ENCODE measurements at regions not wholly inside any gene's neighbourhood (a gene's known extent, or its start where the extent isn't known, plus 50 kb on each side); places are given as distances from the start of the nearest gene placed in this dataset.
"Not testable (repeated sequence)": the region's sequence is repeated elsewhere in the genome, so short reads cannot be mapped to it uniquely, and the experiment has no call there.

- DNase-seq, result no peak
Measured at GRCh38 chr3:187533797-187534196, 136.4 kb downstream of the SST start.

DNA sequence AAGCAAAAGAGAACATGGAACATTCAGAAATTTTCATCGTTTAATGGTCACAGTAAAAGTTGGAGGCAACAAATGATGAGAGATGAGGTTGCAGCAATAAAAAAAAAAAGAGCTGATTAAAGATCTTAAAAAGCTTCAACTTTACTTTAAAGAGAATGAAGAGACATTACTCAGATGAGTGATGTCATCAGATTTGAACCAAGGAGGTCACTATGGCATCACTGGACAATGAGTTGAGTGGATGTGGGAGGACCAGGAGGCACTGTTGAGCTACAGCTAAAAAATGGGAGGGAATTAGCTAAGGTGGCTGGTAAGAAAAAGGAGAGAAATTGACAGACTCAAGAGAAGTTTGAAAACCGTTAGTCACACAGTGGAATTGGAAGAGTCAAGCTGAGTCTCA, 138.4 kb downstream of the SST start:
- no peak for DNase-seq

DNA sequence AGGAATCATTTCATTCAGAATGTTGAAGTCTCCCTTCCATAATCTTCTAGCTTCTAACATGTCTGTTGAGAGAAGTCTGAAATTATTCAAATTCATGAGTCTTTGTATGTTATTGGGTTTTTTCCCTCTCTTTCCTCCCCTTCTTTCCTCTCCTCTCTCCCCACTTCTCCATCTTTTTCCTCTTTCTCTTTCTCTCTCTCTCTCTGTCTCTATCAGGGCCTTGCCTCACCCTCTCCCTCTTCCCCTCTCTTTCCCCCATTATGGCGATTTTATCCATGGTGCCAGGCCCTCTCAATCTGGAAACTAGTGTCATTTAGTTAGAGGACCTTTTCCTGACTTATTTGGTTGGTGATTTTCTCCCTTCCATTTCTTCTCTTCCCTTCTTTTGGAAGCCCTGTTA, 147.3 kb downstream of the SST start:
- no peak for DNase-seq

DNA sequence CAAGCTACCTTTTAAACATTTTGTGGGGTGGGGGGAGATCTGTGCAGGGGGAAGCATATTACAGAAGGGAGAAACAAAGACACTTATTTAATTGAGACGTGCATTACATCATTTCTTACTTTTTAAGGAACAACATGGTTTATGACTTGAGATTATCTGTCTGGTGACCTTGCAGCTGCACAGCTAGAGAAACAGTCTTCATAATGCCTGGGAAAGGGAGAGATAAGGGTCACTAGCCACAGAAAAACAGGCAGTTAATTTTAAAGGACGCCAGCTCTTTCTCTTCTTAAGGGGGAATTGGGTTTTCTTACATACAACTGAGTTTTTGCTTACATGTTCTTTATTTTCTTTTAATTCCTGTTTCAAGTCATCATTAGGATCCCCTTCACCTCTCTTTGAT, 147.9 kb downstream of the SST start:
- no peak for DNase-seq

DNA sequence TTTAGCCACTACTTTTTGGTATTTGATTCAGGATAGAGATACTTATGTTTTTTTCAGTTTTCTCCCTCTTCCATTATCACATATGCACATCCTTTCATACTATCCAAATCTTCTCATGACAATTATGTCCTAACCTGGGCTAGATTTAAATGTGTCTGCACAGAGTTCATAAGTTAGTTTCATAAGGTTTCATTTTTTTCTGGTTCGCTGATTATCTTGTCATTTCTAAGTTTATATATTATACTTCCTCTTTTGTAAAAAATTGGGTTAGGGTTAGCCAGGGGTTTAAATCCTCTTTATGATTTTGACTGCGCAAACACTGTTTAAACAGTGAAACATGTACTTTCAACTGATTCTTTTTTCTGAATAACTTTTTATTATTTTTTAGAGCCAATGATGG, 148.6 kb downstream of the SST start:
- DNase-seq, result no peak

DNA sequence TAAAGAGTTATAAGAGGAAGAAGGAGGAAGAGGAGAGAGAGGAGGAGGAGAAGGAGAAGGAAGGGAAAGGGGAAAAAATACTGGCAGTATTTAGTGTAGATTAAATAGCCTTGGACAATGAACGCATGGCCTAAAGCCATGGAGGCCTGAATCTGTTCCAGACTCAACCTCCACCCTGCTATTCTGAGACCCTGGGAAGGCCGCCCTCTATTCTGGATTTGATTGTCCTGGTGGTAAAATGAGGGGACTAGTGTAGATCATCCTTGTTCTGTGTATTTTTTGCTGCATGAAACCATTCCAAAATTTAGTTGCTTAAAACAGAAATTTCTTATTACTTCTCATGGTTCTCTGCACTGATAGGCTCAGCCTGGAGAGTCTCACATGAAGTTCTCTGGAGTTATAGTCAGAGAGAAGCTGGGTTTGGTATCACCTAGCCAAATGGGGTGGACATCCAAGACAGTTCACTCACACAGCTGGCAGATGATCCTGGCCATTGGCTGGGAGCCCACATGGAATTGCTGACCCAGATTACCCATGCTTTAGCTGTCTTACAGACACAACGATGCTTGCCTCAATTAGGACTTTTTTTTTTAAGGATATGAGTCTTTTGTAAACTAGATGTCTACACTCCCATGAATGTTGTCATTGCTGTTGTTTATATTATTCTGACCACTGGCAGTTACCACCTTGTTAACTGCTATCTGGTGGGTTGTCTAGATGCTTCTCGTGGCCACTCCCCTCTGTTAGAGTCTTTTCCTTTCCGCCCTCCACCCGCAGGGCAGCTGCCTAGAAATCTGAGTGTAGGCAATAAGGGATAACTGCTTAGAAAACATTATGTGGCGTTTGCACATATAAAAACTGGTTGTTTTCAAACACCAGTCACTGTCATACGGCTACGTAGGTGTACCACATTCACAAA, 149.9 kb downstream of the SST start:
- no peak for DNase-seq

DNA sequence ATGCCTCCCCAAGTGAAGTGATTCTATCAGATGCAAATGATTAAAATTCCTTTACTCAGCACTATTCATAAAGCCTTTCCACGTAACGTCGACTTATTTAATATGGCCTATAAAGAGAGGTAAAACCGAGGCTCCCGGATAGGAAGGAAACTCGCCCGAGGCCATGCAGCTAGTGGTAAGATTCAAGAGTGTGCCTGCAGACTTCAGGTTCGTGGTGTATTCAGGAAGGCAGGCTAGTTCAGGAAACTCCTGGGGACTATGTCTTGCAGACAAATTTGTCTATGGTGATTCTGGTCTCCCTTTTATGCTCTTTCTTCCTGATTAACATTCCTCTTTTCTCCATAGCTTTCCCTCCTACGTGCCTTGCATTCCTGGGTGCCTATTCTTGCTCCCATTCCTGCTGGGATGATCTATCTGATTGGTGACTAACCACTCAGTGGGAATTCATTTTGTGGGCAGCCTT, 150.7 kb downstream of the SST start:
- DNase-seq, result no peak

- no peak for DNase-seq
Measured at GRCh38 chr3:187518616-187519015, 150.4 kb downstream of the RTP4 start.

- DNase-seq, result no peak
Measured at GRCh38 chr3:187518207-187518606, 150.0 kb downstream of the RTP4 start.

DNA sequence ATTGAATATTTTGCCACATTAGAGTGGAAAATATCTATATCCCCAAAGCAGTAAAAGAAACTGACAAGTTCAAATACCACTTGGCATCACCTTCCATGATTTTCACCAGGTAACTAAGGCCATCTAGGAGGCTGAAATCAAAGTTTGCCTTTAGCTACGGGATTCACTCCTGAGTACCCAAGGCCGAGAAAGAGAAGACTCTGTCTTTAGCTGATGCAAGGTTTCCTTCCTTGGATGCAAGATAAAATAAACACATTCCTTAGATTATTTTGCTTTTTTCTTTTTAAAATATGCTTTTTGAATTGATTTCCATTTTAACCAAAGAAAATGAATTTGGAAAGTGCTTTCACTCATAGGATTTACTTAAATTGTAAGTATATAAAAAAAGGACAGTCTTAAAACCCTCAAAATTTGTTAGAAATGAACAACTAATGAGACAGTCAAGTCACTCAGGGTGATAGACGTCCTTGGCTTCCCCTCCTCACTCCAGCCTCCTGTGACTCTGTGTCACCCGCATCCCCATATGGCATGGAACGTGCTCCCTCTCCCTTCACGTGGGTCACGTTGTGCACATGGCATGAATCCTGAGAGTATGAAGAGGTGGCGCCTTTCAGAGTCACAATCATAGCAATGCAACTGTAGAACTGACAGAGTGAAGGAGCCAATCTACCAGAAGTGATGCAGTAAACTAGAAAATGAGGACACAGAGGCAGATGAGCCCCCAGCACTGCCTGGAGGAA, 148.4 kb downstream of the RTP4 start:
- DNase-seq, result no peak

- DNase-seq, result no peak
Measured at GRCh38 chr3:187507905-187508304, 139.7 kb downstream of the RTP4 start.

GRCh38 chr3:187507266-187507665, 139.1 kb downstream of the RTP4 start:
- no peak for DNase-seq

DNA sequence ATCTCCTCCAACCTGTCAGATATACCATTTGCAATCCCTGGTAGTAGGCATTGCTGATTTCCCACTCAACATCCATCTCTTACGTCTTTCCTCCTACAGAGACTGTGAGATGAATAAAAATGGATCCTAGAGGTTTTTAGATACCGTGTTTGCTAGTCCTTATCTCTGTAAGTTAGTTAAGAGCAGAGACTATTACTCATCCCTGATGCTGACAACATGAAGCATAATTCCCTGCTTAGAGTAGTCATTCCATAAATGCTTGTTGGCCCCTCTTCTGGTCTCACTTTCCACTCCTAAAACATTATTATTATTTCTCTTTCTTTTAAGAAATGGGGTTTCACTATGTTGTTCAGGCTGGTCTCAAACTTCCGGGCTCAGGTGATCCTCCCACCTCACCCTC, 136.2 kb downstream of the RTP4 start:
- no peak for DNase-seq

- DNase-seq, result no peak
Measured at GRCh38 chr3:187498211-187498724, 130.1 kb downstream of the RTP4 start.

DNA sequence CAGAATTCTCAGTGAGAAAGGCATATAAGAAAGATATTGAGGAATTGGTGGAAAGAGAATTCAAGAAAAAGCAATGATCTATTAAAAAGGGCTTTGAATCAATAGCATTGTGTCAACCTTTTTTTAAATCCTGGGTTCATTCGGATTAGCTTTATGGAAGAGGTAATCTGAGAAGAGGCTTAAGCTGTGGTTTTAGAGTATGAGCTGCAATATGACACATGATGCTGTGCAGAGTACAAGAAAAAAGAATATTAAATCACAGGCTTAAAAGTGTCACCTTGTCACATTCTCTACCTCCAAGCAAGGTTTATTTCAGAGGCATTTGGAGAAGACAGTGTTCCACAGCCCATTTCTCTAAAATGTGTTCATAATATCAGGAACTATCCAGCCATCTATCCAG, 128.9 kb downstream of the RTP4 start:
- no peak for DNase-seq

DNA sequence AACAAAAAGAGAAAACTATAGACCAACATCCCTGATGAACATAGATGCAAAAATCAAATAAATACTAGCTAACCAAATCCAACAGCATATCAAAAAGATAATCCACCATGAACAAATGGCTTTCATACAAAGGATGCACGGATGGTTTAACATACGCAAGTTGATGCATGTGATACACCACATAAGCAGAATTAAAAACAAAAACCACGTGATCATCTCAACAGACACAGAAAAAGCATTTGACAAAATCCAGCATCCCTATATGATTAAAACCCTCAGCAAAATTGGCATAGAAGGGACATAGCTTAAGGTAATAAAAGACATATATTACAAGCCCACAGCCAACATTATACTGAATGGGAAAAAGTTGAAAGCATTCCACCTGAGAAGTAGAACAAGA, 125.9 kb downstream of the RTP4 start:
- DNase-seq, result not testable (repeated sequence)

GRCh38 chr3:187491371-187491770, 123.2 kb downstream of the RTP4 start:
- DNase-seq, result no peak

DNA sequence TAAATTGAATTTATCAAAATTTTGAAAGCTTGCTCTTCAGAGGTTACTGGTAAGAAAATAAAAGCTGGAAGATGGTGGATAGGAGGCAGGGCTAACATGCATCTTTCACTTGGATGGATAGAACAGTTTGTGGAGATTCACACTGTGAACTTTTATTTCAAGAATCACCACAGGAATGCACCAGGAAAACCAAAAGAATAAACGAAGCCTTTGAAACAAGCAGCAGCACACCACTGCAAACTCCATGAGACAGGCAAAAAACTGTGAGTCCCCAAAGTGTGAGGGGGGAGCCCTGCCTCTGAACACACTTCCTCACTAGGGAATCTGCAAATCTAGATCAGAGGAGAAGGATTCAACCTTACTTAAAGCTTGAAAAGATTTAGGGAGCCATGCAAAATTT, 122.2 kb downstream of the RTP4 start:
- no peak for DNase-seq

DNA sequence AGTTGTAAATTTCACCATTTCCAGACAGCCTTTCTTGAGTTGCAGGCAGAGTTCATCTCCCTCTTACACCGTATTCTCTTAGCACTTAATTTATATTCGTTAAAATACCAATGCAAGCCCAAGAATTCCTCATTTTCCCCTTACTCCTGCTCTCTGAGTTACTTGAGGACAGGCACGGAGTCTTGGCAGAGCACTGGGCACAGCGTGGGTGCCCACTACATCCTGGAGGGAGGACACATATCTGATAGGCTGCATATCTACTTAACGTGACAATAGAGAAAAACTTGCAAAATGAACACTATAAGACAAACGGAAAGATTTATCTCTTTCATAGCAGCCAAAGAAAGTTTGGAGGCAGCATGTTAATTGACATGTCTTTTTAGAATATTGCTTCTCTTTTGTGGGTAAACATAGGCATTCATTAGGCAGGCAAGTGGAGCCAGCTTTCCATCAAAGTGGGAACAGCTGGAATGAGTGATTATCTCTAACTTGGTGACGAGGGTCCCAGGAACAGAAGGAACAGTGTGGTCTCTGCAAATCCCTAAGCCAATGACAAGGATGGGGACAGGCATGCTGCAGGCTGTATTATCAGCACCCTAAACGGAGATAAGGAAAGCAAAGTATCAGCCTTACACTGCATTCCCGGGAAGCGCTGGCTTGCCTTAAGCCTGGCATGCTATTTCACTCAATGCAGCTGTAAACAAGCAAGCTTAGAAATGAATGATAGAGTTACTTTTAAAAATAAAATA, 116.5 kb downstream of the RTP4 start:
- no peak for DNase-seq

DNA sequence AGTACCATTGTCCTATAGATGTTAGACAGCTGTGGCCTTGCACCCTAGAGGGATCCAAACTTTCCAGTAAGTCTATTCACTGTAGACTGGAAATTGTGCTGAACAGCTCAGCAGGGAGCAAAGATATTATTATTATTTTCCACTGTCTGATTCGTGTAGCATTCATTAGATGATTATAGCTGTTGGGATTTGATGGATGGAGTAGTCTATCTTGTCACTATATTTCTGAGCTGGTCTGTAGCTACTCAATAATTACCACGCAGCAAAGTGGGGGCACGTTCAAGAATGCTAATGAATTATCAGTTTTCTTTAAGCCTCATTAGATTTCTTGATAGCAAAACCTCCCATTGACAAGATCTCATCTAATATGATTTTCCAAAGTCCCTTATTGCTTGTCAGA, 113.2 kb downstream of the RTP4 start:
- DNase-seq, result no peak

DNA sequence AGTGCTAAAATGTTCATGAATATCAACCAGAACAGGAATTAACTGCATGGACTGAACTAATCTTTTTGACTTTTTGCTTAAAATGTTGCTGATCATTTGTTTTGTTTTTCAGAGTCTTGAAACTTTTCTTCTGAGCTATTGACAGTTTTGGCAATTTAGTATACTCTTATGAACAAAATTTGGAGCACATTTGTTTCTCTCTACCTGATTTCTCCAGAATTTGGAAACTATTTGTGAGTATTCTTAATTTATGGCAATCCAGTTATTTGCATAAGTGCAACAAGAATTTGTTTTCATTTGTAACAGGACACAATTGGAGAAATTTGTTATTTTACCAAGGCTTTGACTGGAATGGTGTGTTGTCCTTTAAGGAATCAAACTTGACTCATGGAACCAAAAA, 107.4 kb downstream of the RTP4 start:
- DNase-seq, result not testable (repeated sequence)

DNA sequence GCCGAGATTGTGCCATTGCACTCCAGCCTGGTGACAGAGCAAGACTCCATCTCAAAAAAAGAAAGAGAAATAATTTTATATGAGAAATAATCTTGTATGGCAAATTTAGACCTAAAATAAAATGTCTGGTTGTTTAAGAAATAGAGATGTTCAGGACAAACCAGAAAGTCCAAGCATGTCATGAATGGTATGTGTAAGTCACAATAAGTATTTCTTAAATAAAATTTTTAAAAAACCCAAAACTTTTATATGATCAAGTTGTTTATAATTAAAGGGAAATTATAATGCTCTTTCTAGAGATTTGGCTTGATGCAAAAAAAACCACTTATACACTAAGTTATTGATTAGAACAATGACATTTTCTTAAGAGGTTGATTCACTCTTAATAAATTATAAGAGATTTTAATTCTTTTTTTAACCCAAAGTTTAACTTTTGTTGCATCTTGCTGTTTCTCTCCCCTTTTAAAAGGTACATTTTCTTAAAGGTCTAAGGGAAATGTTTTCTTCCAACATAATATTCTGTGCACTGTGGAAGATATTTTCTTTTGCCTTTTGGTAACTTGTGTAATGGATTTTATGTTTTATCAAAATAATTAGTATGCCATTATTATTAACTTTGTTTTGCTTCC, 105.7 kb downstream of the RTP4 start:
- DNase-seq, result no peak

GRCh38 chr3:187466306-187466705, 98.1 kb downstream of the RTP4 start:
- DNase-seq, result not testable (repeated sequence)

Measured in activated CD4-positive, alpha-beta T cell treated with anti-CD3 and anti-CD28 coated beads, Interleukin-2, amount 50 U/mL, for 48 hours (primary cell).